OCI-LY1 (cell line): ENCODE measurements at regions not wholly inside any gene's neighbourhood (a gene's known extent, or its start where the extent isn't known, plus 50 kb on each side); places are given as distances from the start of the nearest gene placed in this dataset.

Source experiments
- H2AFZ ChIP-seq: fragments of 200-600 bp; sonication (generic), shearing (Covaris generic); 2 replicates; pipeline ENCODE4 v1.6.0; 2014; ENCODE audit warnings: antibody characterized with exemption, mild to moderate bottlenecking, low read length
- H3F3A ChIP-seq: fragments of 200-600 bp; sonication (generic), shearing (Covaris generic); 2 replicates; pipeline ENCODE4 v1.6.0; 2014; ENCODE audit warnings: mild to moderate bottlenecking, antibody characterized with exemption, low read length, moderate library complexity; ENCODE audit not compliant: insufficient read depth
- H3K27ac ChIP-seq: fragments of 200-600 bp; sonication (generic); 2 replicates; pipeline ENCODE4 v1.5.1; 2014; ENCODE audit warnings: low read length, mixed run types, mild to moderate bottlenecking, low read depth; ENCODE audit not compliant: poor library complexity, severe bottlenecking
- H3K27me3 ChIP-seq: fragments of 200-600 bp; sonication (generic); 2 replicates; pipeline ENCODE4 v1.6.0; 2014; ENCODE audit warnings: antibody characterized with exemption, mild to moderate bottlenecking, low read length, moderate library complexity; ENCODE audit not compliant: insufficient read depth
- H3K36me3 ChIP-seq: fragments of 200-600 bp; sonication (generic); 2 replicates; pipeline ENCODE4 v1.6.1; 2014; ENCODE audit warnings: mild to moderate bottlenecking, antibody characterized with exemption, low read length, moderate library complexity, mixed read lengths; ENCODE audit not compliant: insufficient read depth
- H3K4me1 ChIP-seq: fragments of 200-600 bp; sonication (generic); 2 replicates; pipeline ENCODE4 v1.5.1; 2014; ENCODE audit warnings: mild to moderate bottlenecking, low read length, moderate library complexity; ENCODE audit not compliant: insufficient read depth, severe bottlenecking
- H3K4me2 ChIP-seq: fragments of 200-600 bp; sonication (generic), shearing (Covaris generic); 2 replicates; pipeline ENCODE4 v1.6.1; 2014; ENCODE audit warnings: low read length
- H3K4me3 ChIP-seq: fragments of 200-600 bp; sonication (generic); 2 replicates; pipeline ENCODE4 v1.5.1; 2014; ENCODE audit warnings: low read length, low read depth, mild to moderate bottlenecking, mixed read lengths; ENCODE audit not compliant: poor library complexity, severe bottlenecking
- H3K79me2 ChIP-seq: fragments of 200-600 bp; shearing (Covaris generic); 2 replicates; pipeline ENCODE4 v1.6.1; 2016; ENCODE audit warnings: mixed run types, low read length, mixed read lengths; ENCODE audit not compliant: insufficient read depth
- H3K9ac ChIP-seq: fragments of 200-600 bp; sonication (generic), shearing (Covaris generic); 2 replicates; pipeline ENCODE4 v1.6.1; 2014; ENCODE audit warnings: mild to moderate bottlenecking, low read length, mixed read lengths
- H3K9me2 ChIP-seq: fragments of 200-600 bp; sonication (generic), shearing (Covaris generic); 2 replicates; pipeline ENCODE4 v1.6.1; 2014; ENCODE audit warnings: low read depth, mild to moderate bottlenecking, low read length, mixed read lengths
- H3K9me3 ChIP-seq: fragments of 200-600 bp; shearing (Covaris generic); 2 replicates; pipeline ENCODE4 v1.6.1; 2014; ENCODE audit warnings: low read length, mixed read lengths
- H4K20me1 ChIP-seq: fragments of 200-600 bp; sonication (generic), shearing (Covaris generic); 2 replicates; pipeline ENCODE4 v1.6.0; 2016; ENCODE audit warnings: mild to moderate bottlenecking, low read length; ENCODE audit not compliant: insufficient read depth
- EZH2 ChIP-seq: fragments of 200-600 bp; sonication (generic), shearing (Covaris generic); IDR thresholded peaks from 2 replicates; pipeline ENCODE4 v1.8.0; 2017; ENCODE audit warnings: borderline replicate concordance, mixed run types, mild to moderate bottlenecking, antibody characterized with exemption, low read length, moderate library complexity, mixed read lengths
- TF ChIP-seq, protein P1 (sequence below): fragments of 200-600 bp; sonication (generic), shearing (Covaris generic); IDR thresholded peaks from 2 replicates; pipeline ENCODE4 v1.5.1; 2017; ENCODE audit warnings: mild to moderate bottlenecking, antibody characterized with exemption, low read length, moderate library complexity, mixed read lengths

- Histone ChIP-seq H3K9me2 (no peaks in the 10 kb centered on the region), H3K4me2 (no peak overlapping the region), H3K27me3 (no peaks in the 10 kb centered on the region), H3K27ac (no peak overlapping the region), H3K9ac (no peak overlapping the region), H3F3A (no peaks in the 10 kb centered on the region), H4K20me1 (no peaks in the 10 kb centered on the region), H2AFZ (no peak overlapping the region), H3K36me3 (no peaks in the 10 kb centered on the region), H3K9me3 (no peaks in the 10 kb centered on the region), H3K4me1 (no peaks in the 10 kb centered on the region), H3K79me2 (no peaks in the 10 kb centered on the region), H3K4me3 (no peak overlapping the region)
- no peak for TF ChIP-seq EZH2
- TF ChIP-seq, protein P1, sequence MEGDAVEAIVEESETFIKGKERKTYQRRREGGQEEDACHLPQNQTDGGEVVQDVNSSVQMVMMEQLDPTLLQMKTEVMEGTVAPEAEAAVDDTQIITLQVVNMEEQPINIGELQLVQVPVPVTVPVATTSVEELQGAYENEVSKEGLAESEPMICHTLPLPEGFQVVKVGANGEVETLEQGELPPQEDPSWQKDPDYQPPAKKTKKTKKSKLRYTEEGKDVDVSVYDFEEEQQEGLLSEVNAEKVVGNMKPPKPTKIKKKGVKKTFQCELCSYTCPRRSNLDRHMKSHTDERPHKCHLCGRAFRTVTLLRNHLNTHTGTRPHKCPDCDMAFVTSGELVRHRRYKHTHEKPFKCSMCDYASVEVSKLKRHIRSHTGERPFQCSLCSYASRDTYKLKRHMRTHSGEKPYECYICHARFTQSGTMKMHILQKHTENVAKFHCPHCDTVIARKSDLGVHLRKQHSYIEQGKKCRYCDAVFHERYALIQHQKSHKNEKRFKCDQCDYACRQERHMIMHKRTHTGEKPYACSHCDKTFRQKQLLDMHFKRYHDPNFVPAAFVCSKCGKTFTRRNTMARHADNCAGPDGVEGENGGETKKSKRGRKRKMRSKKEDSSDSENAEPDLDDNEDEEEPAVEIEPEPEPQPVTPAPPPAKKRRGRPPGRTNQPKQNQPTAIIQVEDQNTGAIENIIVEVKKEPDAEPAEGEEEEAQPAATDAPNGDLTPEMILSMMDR: no peak
Observed at GRCh38 chrX:20456971-20457370, 190.3 kb upstream of the RPS6KA3 start.

DNA sequence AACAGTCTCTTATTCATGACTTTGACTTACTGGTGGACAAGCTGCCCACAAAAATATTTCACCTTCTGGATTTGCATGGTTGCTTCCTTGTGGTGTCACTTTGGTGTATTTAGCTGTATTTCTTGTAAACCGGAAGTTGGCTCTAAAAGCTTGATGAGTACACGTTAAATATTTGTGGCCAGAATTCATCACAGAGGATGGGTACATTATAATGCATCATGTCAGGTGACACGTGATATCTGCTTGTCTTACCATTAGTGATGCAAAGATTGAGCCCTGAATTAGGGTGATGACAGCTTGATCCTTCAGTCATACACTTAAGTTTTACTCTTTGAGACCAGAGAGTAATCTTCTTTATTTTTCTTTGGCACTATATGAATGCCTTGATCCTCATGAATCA is 188.3 kb upstream of the RPS6KA3 start:
- TF ChIP-seq, protein P1: no peak
- TF ChIP-seq EZH2: no peak
- no peak overlapping the region for H3K27ac ChIP-seq
- no peaks in the 10 kb centered on the region for H3F3A ChIP-seq
- no peaks in the 10 kb centered on the region for H3K27me3 ChIP-seq
- H3K9me2 ChIP-seq: no peaks in the 10 kb centered on the region
- H3K9ac ChIP-seq: no peak overlapping the region
- H3K36me3 ChIP-seq: no peaks in the 10 kb centered on the region
- no peaks in the 10 kb centered on the region for H3K9me3 ChIP-seq
- H2AFZ ChIP-seq: no peak overlapping the region
- H3K4me2 ChIP-seq: no peak overlapping the region
- H3K4me3 ChIP-seq: no peak overlapping the region
- no peaks in the 10 kb centered on the region for H3K4me1 ChIP-seq
- H3K79me2 ChIP-seq: no peaks in the 10 kb centered on the region
- H4K20me1 ChIP-seq: no peaks in the 10 kb centered on the region

DNA sequence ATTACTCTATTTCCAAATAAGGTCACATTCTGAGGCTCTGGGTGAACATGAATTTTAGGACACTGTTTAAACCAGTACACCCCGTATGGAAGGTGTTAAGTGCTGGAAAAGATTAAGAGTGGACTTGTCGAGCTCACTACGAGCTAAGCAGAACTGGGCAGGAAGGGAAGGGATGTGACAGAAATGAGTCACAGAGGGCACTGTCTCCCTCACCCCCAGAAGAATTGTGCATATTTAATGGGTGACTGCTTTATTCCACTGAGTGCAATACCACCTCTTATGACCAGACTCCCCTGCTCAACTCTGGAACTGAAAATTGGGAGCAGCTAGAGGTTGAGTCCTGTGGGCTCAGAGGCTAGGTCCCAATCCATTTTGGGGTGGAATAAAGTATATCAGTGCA is 187.4 kb upstream of the RPS6KA3 start:
- no peaks in the 10 kb centered on the region for H3K27me3 ChIP-seq
- TF ChIP-seq EZH2: no peak
- TF ChIP-seq, protein P1: no peak
- no peak overlapping the region for H3K4me2 ChIP-seq

More for the DNA sequence above, 187.4 kb upstream of the RPS6KA3 start:
- Histone ChIP-seq H3K9me2 (no peaks in the 10 kb centered on the region), H3K27ac (no peak overlapping the region), H2AFZ (no peak overlapping the region), H3K36me3 (no peaks in the 10 kb centered on the region), H3K9ac (no peak overlapping the region), H3K4me1 (no peaks in the 10 kb centered on the region), H3K9me3 (no peaks in the 10 kb centered on the region), H3K4me3 (no peak overlapping the region), H4K20me1 (no peaks in the 10 kb centered on the region), H3K79me2 (no peaks in the 10 kb centered on the region), H3F3A (no peaks in the 10 kb centered on the region)
